A549 (cell line): ENCODE measurements at regions not wholly inside any gene's neighbourhood (a gene's known extent, or its start where the extent isn't known, plus 50 kb on each side); places are given as distances from the start of the nearest gene placed in this dataset.

ENCODE experiments used
- ATAC-seq, 2 experiments: fragments of 200-7000 bp in 1 of 2; fragments of >200 bp in 1 of 2; cut with Nextera tagmentation in 1 of 2; cut with Tn5 transposase in 1 of 2; 3 replicates each; pipeline versions ENCODE4 v1.8.0 to v1.9.1; 2018 to 2020; ENCODE audit warnings: mild to moderate bottlenecking in 1 of 2, moderate library complexity in 1 of 2
- CTCF ChIA-PET: fragments of 300-600 bp; sonication (Branson Sonifier 250); formaldehyde crosslinking; extraction: SDS; loops from one replicate; lab custom pipeline; 2021; ENCODE audit warnings: antibody characterized with exemption, inconsistent platforms; lab: Yijun Ruan, JAX
- POLR2A ChIA-PET: fragments of 350-600 bp; formaldehyde crosslinking; extraction: SDS; loops from one replicate; lab custom pipeline; 2021; ENCODE audit warnings: antibody characterized with exemption, inconsistent platforms; lab: Yijun Ruan, JAX
- DNase-seq, 2 experiments: peaks; one replicate each; pipeline versions ENCODE4 v3.0.0 to v3.0.0-alpha.2; 2011 to 2016; ENCODE audit warnings: low read depth in 1 of 2, low spot score in 1 of 2
- FAIRE-seq: peaks from 2 replicates; lab custom pipeline; 2011; peaks lifted over from hg19 to GRCh38; lab: Jason Lieb, UNC
- H3K27ac ChIP-seq, 2 experiments: fragments of >200 bp; sonication (Bioruptor Twin); formaldehyde crosslinking; 3 replicates each; pipeline ENCODE4 v1.5.1; 2016 to 2017
- H3K4me1 ChIP-seq: fragments of >200 bp; sonication (Bioruptor Twin); formaldehyde crosslinking; 3 replicates; pipeline ENCODE4 v1.6.1; 2016
- H3K4me2 ChIP-seq: fragments of >200 bp; sonication (Bioruptor Twin); formaldehyde crosslinking; 3 replicates; pipeline ENCODE4 v1.6.1; 2016
- H3K4me3 ChIP-seq: fragments of >200 bp; sonication (Bioruptor Twin); formaldehyde crosslinking; 3 replicates; pipeline ENCODE4 v1.5.1; 2016
- H3K9me3 ChIP-seq: fragments of >200 bp; sonication (Bioruptor Twin); formaldehyde crosslinking; 3 replicates; pipeline ENCODE4 v1.6.1; 2016
- CBX2 ChIP-seq: fragments of 200-600 bp; sonication (generic); IDR thresholded peaks from 2 replicates; pipeline ENCODE4 v1.6.1; 2016; ENCODE audit warnings: low read depth, mild to moderate bottlenecking, borderline replicate concordance
- CEBPB ChIP-seq, 2 experiments: fragments of >200 bp in 1 of 2; sonication (Bioruptor Twin) in 1 of 2; formaldehyde crosslinking in 1 of 2; IDR thresholded peaks; 2 replicates each; pipeline ENCODE4 v1.6.1; 2012 to 2016
- EHMT2 ChIP-seq: fragments of 200-600 bp; sonication (generic); IDR thresholded peaks from 2 replicates; pipeline ENCODE4 v1.6.1; 2016; ENCODE audit warnings: antibody characterized with exemption, low read depth, mild to moderate bottlenecking, moderate library complexity
- EP300 ChIP-seq, 2 experiments: fragments of >200 bp; sonication (Bioruptor Twin); formaldehyde crosslinking; IDR thresholded peaks; 2 replicates in 1 of 2; 3 replicates in 1 of 2; pipeline ENCODE4 v1.6.1; 2016 to 2017
- FOSL2 ChIP-seq, 2 experiments: fragments of 450-650 bp in 1 of 2; fragments of >200 bp in 1 of 2; sonication (Bioruptor Twin) in 1 of 2; formaldehyde crosslinking; IDR thresholded peaks; 2 replicates each; pipeline versions ENCODE4 v1.5.0 to v1.6.1; 2016 to 2020; ENCODE audit warnings: mild to moderate bottlenecking in 1 of 2, moderate library complexity in 1 of 2
- GATA3 ChIP-seq: IDR thresholded peaks from 2 replicates; pipeline ENCODE4 v1.6.1; 2012; ENCODE audit warnings: borderline replicate concordance
- HOXA7 ChIP-seq: fragments of 250-450 bp; sonication (Bioruptor Pico); IDR thresholded peaks from 2 replicates; pipeline ENCODE4 v1.5.0; 2020; ENCODE audit warnings: mild to moderate bottlenecking, moderate library complexity
- HOXB13 ChIP-seq: fragments of 250-450 bp; sonication (Bioruptor Pico); IDR thresholded peaks from 2 replicates; pipeline ENCODE4 v1.5.0; 2020; ENCODE audit warnings: low read depth, mild to moderate bottlenecking, moderate library complexity
- KDM5A ChIP-seq: fragments of 200-600 bp; sonication (generic); IDR thresholded peaks from 2 replicates; pipeline ENCODE4 v1.6.1; 2016; ENCODE audit warnings: antibody characterized with exemption, mild to moderate bottlenecking
- MAFK ChIP-seq: fragments of 450-650 bp; IDR thresholded peaks from 2 replicates; pipeline ENCODE4 v1.6.1; 2014; ENCODE audit not compliant: partially characterized antibody
- NFE2L2 ChIP-seq: fragments of 150-350 bp; conservative IDR thresholded peaks from 2 replicates; pipeline ENCODE4 v1.6.1; 2014; ENCODE audit warnings: low read length
- NR3C1 ChIP-seq: fragments of >200 bp; sonication (Bioruptor Twin); formaldehyde crosslinking; IDR thresholded peaks from 3 replicates; pipeline ENCODE4 v1.6.1; 2017
- PHF8 ChIP-seq: fragments of 200-600 bp; sonication (generic); IDR thresholded peaks from 2 replicates; pipeline ENCODE4 v1.6.1; 2016; ENCODE audit warnings: low read depth, mild to moderate bottlenecking, antibody characterized with exemption, moderate library complexity, borderline replicate concordance
- POLR2A ChIP-seq: IDR thresholded peaks from 2 replicates; pipeline ENCODE4 v1.6.1; 2012; ENCODE audit warnings: mild to moderate bottlenecking, low read length
- POLR2AphosphoS2 ChIP-seq: conservative IDR thresholded peaks from 2 replicates; pipeline ENCODE4 v1.6.1; 2012; ENCODE audit warnings: low read length, improper control_type of control experiment, inconsistent platforms
- RNF2 ChIP-seq: fragments of 200-600 bp; sonication (generic); IDR thresholded peaks from 2 replicates; pipeline ENCODE4 v1.6.1; 2016; ENCODE audit warnings: low read depth, mild to moderate bottlenecking, antibody characterized with exemption, moderate library complexity, borderline replicate concordance
- TP53 ChIP-seq: fragments of 250-450 bp; sonication (Bioruptor Pico); IDR thresholded peaks from 2 replicates; pipeline ENCODE4 v1.5.0; 2021; ENCODE audit warnings: mild to moderate bottlenecking, moderate library complexity
- ZC3H11A ChIP-seq: fragments of 450-650 bp; IDR thresholded peaks from 2 replicates; pipeline ENCODE4 v1.6.1; 2014; ENCODE audit warnings: antibody characterized with exemption, mild to moderate bottlenecking
- WGBS: methylation state at CpG from one replicate; pipeline ENCODE4 v1.1.6; 2017; ENCODE audit errors: missing lambda C conversion rate; 5-methylcytosine and 5-hydroxymethylcytosine counted together
- TF ChIP-seq, protein P1 (sequence below): fragments of 250-450 bp; sonication (Bioruptor Pico); IDR thresholded peaks from 2 replicates; pipeline ENCODE4 v1.5.0; 2021; ENCODE audit warnings: mild to moderate bottlenecking, moderate library complexity, borderline replicate concordance
- TF ChIP-seq, protein P2 (sequence below): fragments of 150-350 bp; IDR thresholded peaks from 2 replicates; pipeline ENCODE4 v1.6.1; 2014; ENCODE audit warnings: low read depth, mild to moderate bottlenecking, low read length

DNA sequence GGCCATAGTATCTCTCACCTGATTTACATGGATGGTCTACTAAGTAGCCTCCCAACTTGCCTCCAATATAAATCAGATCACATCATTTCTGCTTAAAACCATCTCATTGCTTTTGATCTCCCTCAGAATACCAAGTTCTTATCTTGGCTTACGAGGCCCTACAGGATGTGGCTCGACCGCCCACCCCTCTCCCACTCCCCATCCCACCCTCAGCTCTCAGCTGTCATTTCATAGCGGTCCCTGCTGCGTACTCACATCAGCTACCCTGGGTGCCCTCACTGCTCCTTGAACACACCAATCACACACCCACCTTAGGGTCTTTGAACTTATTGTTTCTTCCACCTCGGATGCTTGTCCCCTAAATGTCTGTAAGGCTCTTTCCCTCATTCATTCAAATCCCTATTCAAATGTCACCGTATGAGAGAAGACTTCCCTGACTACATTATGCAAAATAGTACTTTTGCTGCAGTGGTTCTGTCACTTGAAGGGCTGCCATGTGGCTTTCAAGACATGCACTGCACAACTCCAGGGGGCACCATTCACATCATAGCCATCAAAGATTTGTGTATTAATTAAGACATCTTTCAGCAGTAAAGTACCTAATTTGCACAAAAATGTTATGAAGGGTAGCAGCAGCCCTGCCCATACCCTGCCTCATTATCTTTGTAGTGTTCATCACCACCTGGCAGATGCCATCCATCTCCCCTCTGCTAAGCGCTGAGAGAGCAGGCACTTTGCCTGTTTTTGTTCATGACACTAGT, 171.1 kb downstream of the ENC1 start (continued):
- TF ChIP-seq POLR2A: no peak
- no peak for TF ChIP-seq CBX2
- no peak for TF ChIP-seq FOSL2 (IDR thresholded peaks at IDR 0.05)
- no peak for TF ChIP-seq FOSL2 (CRISPR knock-in tag; IDR thresholded peaks at IDR 0.05)
- TF ChIP-seq NR3C1: no peak
- TF ChIP-seq, protein P1, sequence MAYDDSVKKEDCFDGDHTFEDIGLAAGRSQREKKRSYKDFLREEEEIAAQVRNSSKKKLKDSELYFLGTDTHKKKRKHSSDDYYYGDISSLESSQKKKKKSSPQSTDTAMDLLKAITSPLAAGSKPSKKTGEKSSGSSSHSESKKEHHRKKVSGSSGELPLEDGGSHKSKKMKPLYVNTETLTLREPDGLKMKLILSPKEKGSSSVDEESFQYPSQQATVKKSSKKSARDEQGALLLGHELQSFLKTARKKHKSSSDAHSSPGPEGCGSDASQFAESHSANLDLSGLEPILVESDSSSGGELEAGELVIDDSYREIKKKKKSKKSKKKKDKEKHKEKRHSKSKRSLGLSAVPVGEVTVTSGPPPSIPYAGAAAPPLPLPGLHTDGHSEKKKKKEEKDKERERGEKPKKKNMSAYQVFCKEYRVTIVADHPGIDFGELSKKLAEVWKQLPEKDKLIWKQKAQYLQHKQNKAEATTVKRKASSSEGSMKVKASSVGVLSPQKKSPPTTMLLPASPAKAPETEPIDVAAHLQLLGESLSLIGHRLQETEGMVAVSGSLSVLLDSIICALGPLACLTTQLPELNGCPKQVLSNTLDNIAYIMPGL (CRISPR knock-in tag): no peak
- no peak for TF ChIP-seq TP53 (CRISPR knock-in tag)

DNA sequence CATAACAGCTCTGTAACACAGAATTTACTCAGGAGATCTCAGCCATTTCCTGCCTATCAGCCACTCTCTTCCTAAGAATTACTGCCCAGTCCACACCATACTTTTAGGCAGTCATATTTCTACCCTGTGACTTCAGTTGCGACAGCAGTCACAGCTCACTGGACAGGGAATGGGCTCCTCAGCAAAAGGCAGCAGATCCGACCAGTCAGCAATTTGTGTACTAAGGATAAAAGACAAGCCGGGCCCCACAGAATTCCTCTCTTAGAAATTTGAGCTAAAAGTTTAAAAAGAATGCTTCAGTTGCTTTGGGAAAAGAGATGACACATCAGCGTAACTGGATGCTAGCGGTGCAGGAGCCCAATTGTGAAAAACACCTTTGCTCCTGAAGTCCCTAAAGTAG, 172.1 kb downstream of the ENC1 start:
- Histone ChIP-seq H3K4me1 (no peaks in the 10 kb centered on the region), H3K27ac (no peak overlapping the region), H3K4me2 (no peak overlapping the region), H3K4me3 (no peak overlapping the region), H3K9me3 (no peaks in the 10 kb centered on the region)
- DNase-seq (no peak), FAIRE-seq (no peak), ATAC-seq (no peak)
- ChIA-PET POLR2A (no interaction called here), CTCF (interaction anchor here (0.8 to 1.6 kb wide), 2 partner anchors 16 to 297 kb away, joined by 3 to 4 read pairs; no protein-coding TSS in a partner anchor)
- TF ChIP-seq MAFK (peak; percentile 74), CEBPB (IDR thresholded peaks at IDR 0.05) (no peak)
- 87% methylated on average over 5 of the region's 5 CpGs for WGBS

DNA sequence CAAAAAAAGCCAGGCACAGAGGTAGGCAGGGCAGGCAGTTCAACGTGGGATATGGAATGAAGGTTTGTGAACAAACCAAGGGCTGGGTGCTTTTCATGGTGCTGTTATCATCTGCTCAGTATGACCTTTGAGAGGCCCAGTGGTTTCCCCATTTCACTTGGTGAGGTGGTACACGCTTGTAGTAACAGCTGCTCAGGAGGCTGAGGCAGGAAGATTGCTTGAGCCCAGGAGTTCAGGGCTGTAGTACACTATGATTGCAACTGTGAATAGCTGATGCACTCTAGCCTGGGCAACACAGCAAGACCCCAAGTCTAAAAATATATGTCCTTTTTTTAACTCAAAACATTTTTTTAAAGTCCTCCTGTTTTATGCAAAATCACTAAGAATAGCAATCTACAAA, 174.8 kb downstream of the ENC1 start:
- ChIA-PET CTCF (no interaction called here), POLR2A (no interaction called here)
- no peak for DNase-seq
- H3K9me3 ChIP-seq: no peaks in the 10 kb centered on the region
- H3K4me1 ChIP-seq: no peaks in the 10 kb centered on the region
- 76% methylated on average over 2 of the region's 2 CpGs for WGBS
- no peak for ATAC-seq
- TF ChIP-seq ZC3H11A: no peak
- no peak for TF ChIP-seq HOXB13 (CRISPR knock-in tag)
- TF ChIP-seq RNF2: no peak
- no peak for TF ChIP-seq EHMT2
- no peak for TF ChIP-seq NR3C1
- no peak for TF ChIP-seq HOXA7
- TF ChIP-seq EP300 (IDR thresholded peaks at IDR 0.05): no peak
- TF ChIP-seq, protein P2, sequence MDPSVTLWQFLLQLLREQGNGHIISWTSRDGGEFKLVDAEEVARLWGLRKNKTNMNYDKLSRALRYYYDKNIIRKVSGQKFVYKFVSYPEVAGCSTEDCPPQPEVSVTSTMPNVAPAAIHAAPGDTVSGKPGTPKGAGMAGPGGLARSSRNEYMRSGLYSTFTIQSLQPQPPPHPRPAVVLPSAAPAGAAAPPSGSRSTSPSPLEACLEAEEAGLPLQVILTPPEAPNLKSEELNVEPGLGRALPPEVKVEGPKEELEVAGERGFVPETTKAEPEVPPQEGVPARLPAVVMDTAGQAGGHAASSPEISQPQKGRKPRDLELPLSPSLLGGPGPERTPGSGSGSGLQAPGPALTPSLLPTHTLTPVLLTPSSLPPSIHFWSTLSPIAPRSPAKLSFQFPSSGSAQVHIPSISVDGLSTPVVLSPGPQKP: no peak
- TF ChIP-seq GATA3: no peak
- TF ChIP-seq, protein P1 (CRISPR knock-in tag): no peak
- TF ChIP-seq KDM5A: no peak
- TF ChIP-seq NFE2L2: no peak
- no peak for TF ChIP-seq PHF8
- TF ChIP-seq POLR2AphosphoS2: no peak
- no peak overlapping the region for H3K4me2 ChIP-seq
- no peak overlapping the region for H3K4me3 ChIP-seq
- FAIRE-seq: no peak
- H3K27ac ChIP-seq: no peak overlapping the region
